NCI-H2227 (cell line): ENCODE measurements at regions not wholly inside any gene's neighbourhood (a gene's known extent, or its start where the extent isn't known, plus 50 kb on each side); places are given as distances from the start of the nearest gene placed in this dataset.

Experiments used
- DNase-seq: peaks from one replicate; lab custom pipeline; 2025; ENCODE audit not compliant: unreplicated experiment; lab: John Stamatoyannopoulos, UW

GRCh38 chr9:80191108-80191507 is 619.3 kb downstream of the TLE4 start:
- DNase-seq: no peak

- no peak for DNase-seq
These were observed 616.8 kb downstream of the TLE4 start for GRCh38 chr9:80188579-80188978.

GRCh38 chr9:80185112-80185738 is 613.5 kb downstream of the TLE4 start:
- DNase-seq: no peak

GRCh38 chr9:80177949-80178480 is 606.2 kb downstream of the TLE4 start:
- no peak for DNase-seq

- DNase-seq: peak; percentile 30
These were observed 603.8 kb downstream of the TLE4 start for GRCh38 chr9:80175286-80176150.

GRCh38 chr9:80163889-80164288 is 592.1 kb downstream of the TLE4 start:
- DNase-seq: no peak

- DNase-seq: no peak
These were observed 586.9 kb downstream of the TLE4 start for GRCh38 chr9:80158554-80159170.

- no peak for DNase-seq
These were observed 586.4 kb downstream of the TLE4 start for GRCh38 chr9:80158131-80158530.

GRCh38 chr9:80157561-80157983 is 585.8 kb downstream of the TLE4 start:
- no peak for DNase-seq

GRCh38 chr9:80156756-80157472 is 585.1 kb downstream of the TLE4 start:
- no peak for DNase-seq

- DNase-seq: no peak
These were observed 584.5 kb downstream of the TLE4 start for GRCh38 chr9:80156262-80156661.

GRCh38 chr9:80147866-80148265 is 576.1 kb downstream of the TLE4 start:
- no peak for DNase-seq

GRCh38 chr9:80146466-80146865 is 574.7 kb downstream of the TLE4 start:
- no peak for DNase-seq

GRCh38 chr9:80144856-80145255 is 573.1 kb downstream of the TLE4 start:
- no peak for DNase-seq

- no peak for DNase-seq
These were observed 572.6 kb downstream of the TLE4 start for GRCh38 chr9:80144406-80144805.

GRCh38 chr9:80143899-80144298 is 572.1 kb downstream of the TLE4 start:
- no peak for DNase-seq

GRCh38 chr9:80134487-80134886 is 562.7 kb downstream of the TLE4 start:
- DNase-seq: no peak

GRCh38 chr9:80131627-80132026 is 559.9 kb downstream of the TLE4 start:
- DNase-seq: no peak

- no peak for DNase-seq
These were observed 556.2 kb downstream of the TLE4 start for GRCh38 chr9:80127920-80128319.

- no peak for DNase-seq
These were observed 554.0 kb downstream of the TLE4 start for GRCh38 chr9:80125731-80126264.

GRCh38 chr9:80117031-80117430 is 545.3 kb downstream of the TLE4 start:
- no peak for DNase-seq
